Glutamatergic neuron (in vitro differentiated cells): ENCODE measurements at regions not wholly inside any gene's neighbourhood (a gene's known extent, or its start where the extent isn't known, plus 50 kb on each side); places are given as distances from the start of the nearest gene placed in this dataset.

Source experiments
- DNase-seq: peaks from one replicate; pipeline ENCODE4 v3.0.0; 2022
- H3K27ac Mint-ChIP-seq: one replicate; pipeline ENCODE4 v1.8.0; 2020; ENCODE audit warnings: mild to moderate bottlenecking, mixed read lengths, inconsistent platforms; ENCODE audit not compliant: unreplicated experiment
- H3K27me3 Mint-ChIP-seq: one replicate; pipeline ENCODE4 v1.8.0; 2020; ENCODE audit warnings: mild to moderate bottlenecking, moderate library complexity, mixed read lengths, inconsistent platforms; ENCODE audit not compliant: unreplicated experiment
- H3K36me3 Mint-ChIP-seq: one replicate; pipeline ENCODE4 v1.8.0; 2020; ENCODE audit warnings: mild to moderate bottlenecking, mixed read lengths, inconsistent platforms; ENCODE audit not compliant: unreplicated experiment
- H3K4me1 Mint-ChIP-seq: one replicate; pipeline ENCODE4 v1.8.0; 2020; ENCODE audit warnings: mild to moderate bottlenecking, low read depth, mixed read lengths, inconsistent platforms; ENCODE audit not compliant: unreplicated experiment
- H3K4me3 Mint-ChIP-seq: one replicate; pipeline ENCODE4 v1.8.0; 2020; ENCODE audit warnings: mild to moderate bottlenecking, mixed read lengths, inconsistent platforms; ENCODE audit not compliant: unreplicated experiment
- H3K9me3 Mint-ChIP-seq: one replicate; pipeline ENCODE4 v1.8.0; 2020; ENCODE audit warnings: mild to moderate bottlenecking, moderate library complexity, mixed read lengths, inconsistent platforms; ENCODE audit not compliant: unreplicated experiment
- TF ChIP-seq, protein P1 (sequence below): fragments of 200-600 bp; sonication (generic); IDR thresholded peaks from one replicate; pipeline ENCODE4 v1.5.0; 2021; ENCODE audit not compliant: partially characterized antibody, unreplicated experiment

DNA sequence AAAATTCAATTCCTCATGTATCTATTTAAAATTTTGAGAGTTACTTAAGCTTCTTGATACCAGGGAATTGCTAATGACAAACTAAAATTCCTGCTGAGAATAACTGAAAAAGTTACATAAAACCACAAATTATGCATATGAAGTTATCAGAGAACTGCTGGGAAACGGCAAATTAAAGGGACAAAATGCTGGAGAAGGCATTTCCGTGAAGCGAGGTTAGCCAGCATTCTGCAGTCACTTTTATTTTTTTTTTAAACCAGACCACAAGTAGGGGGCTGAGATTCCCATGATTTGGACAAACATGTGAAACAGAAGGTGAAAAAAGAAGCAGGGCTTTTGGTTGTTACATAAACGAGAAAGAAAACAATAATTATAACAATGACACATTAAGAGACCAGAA is 737.6 kb upstream of the CHRM3 start:
- H3K4me3 Mint-ChIP-seq, result no peak overlapping the region
- no peak overlapping the region for H3K27ac Mint-ChIP-seq
- no peaks in the 10 kb centered on the region for H3K27me3 Mint-ChIP-seq
- no peaks in the 10 kb centered on the region for H3K9me3 Mint-ChIP-seq
- DNase-seq, result no peak
- H3K36me3 Mint-ChIP-seq, result no peaks in the 10 kb centered on the region
- TF ChIP-seq, protein P1, sequence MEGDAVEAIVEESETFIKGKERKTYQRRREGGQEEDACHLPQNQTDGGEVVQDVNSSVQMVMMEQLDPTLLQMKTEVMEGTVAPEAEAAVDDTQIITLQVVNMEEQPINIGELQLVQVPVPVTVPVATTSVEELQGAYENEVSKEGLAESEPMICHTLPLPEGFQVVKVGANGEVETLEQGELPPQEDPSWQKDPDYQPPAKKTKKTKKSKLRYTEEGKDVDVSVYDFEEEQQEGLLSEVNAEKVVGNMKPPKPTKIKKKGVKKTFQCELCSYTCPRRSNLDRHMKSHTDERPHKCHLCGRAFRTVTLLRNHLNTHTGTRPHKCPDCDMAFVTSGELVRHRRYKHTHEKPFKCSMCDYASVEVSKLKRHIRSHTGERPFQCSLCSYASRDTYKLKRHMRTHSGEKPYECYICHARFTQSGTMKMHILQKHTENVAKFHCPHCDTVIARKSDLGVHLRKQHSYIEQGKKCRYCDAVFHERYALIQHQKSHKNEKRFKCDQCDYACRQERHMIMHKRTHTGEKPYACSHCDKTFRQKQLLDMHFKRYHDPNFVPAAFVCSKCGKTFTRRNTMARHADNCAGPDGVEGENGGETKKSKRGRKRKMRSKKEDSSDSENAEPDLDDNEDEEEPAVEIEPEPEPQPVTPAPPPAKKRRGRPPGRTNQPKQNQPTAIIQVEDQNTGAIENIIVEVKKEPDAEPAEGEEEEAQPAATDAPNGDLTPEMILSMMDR, result no peak
- peaks cover 4% of the 10 kb centered on the region for H3K4me1 Mint-ChIP-seq

DNA sequence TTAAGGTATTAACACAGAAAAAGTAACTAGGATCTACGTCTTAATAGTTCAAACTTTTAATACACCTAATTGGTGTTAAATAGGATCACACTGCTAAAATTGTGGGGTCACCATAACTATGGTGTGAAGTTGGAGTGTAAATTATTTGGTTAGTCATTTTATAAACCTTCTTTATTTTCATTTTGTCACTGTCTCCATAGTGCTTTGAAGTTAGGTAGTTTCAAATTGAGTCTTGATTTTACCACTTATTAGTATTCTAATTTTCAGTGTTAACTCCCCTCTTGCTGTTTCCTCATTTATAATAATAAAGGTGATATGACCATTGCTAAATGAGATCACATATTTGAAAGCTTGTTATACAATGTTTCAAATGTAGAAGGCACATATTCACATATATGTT is 738.1 kb upstream of the CHRM3 start:
- Mint-ChIP-seq H3K27ac (no peak overlapping the region), H3K4me1 (peaks cover 4% of the 10 kb centered on the region), H3K27me3 (no peaks in the 10 kb centered on the region), H3K4me3 (no peak overlapping the region), H3K36me3 (no peaks in the 10 kb centered on the region), H3K9me3 (no peaks in the 10 kb centered on the region)
- DNase-seq, result no peak
- TF ChIP-seq, protein P1, result no peak

DNA sequence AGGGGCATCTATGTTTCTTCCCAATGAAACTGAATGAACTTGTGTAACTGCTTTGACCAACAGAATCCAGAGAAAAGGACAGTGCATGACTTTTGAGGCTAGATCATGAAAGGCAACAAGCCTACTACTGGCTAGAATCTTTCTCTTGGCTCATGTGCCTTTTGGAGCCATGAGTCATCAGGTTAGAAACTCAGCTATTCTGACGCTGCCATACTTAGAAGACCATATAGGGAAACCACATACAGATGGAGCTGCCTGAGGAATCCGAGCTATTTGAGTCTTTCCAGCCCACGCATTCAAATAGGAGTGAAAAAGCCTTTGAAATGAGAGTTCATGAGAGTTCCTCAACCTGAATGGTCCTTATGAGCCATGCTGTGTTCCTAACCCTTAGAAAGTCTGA is 738.5 kb upstream of the CHRM3 start:
- Mint-ChIP-seq H3K4me3 (no peak overlapping the region), H3K36me3 (no peaks in the 10 kb centered on the region), H3K4me1 (peaks cover 4% of the 10 kb centered on the region), H3K27ac (no peak overlapping the region), H3K9me3 (no peaks in the 10 kb centered on the region), H3K27me3 (no peaks in the 10 kb centered on the region)
- DNase-seq, result no peak
- TF ChIP-seq, protein P1, result no peak

DNA sequence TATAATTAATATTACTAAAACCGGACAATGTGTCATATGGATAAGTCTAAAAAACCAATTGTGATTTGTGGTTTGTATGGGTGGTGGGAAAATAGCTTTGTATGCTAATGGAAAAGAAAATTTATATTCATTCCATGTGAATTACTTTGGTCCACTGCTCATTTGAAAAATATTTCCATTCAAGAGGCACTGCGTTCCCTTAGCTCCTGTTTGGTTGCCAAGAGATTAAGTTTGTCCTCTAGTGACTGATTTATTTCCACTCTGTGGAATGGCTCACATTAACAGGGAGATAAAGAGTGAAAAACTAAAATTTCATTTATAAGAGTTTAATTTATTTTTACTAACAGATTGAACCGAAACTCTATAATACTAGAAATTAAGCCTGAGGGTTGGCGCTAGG is 744.1 kb upstream of the CHRM3 start:
- Mint-ChIP-seq H3K4me1 (no peaks in the 10 kb centered on the region), H3K27me3 (no peaks in the 10 kb centered on the region), H3K9me3 (no peaks in the 10 kb centered on the region), H3K4me3 (no peak overlapping the region), H3K27ac (no peak overlapping the region), H3K36me3 (no peaks in the 10 kb centered on the region)
- TF ChIP-seq, protein P1, result no peak
- DNase-seq, result no peak

DNA sequence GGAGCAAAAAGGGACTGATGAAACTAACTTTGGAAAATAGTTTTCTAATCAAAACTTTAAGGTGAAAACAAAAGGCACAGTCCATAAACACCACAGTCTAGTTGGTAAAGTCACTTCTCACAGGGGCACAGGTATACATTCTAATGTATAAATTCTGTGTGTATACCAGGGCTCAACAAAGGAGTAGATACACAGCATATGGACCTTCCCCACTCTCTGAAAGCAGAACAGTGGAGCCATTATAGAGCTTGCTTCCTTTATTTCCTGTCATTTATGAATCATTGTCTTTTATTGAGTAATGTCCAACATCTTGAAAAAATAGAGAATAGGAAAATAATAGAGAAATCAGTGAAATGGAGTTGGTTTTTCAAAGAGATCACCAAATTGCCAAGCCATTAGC is 746.5 kb upstream of the CHRM3 start:
- Mint-ChIP-seq H3K9me3 (no peaks in the 10 kb centered on the region), H3K27ac (no peak overlapping the region), H3K36me3 (no peaks in the 10 kb centered on the region), H3K4me3 (no peak overlapping the region), H3K4me1 (no peaks in the 10 kb centered on the region), H3K27me3 (no peaks in the 10 kb centered on the region)
- TF ChIP-seq, protein P1, result no peak
- no peak for DNase-seq
